ENCODE measurements at regions not wholly inside any gene's neighbourhood (a gene's known extent, or its start where the extent isn't known, plus 50 kb on each side); places are given as distances from the start of the nearest gene placed in this dataset.
"Not testable (repeated sequence)": the region's sequence is repeated elsewhere in the genome, so short reads cannot be mapped to it uniquely, and the experiment has no call there.

GRCh38 chr3:95721938-95722337, 1092.5 kb upstream of the EPHA6 start:
- Histone ChIP-seq H3K36me3 (ENCODE audit: control insufficient read depth, insufficient read depth, low read length) (no peaks in the 10 kb centered on the region), H3K27me3 (ENCODE audit: control insufficient read depth, insufficient read depth, low read length) (no peaks in the 10 kb centered on the region), H3K27ac (ENCODE audit: low read length) (no peak overlapping the region), H3K4me1 (ENCODE audit: control insufficient read depth, insufficient read depth, low read length) (no peaks in the 10 kb centered on the region), H3K4me3 (ENCODE audit: low read length) (no peak overlapping the region), H3K9me3 (ENCODE audit: control insufficient read depth, insufficient read depth, low read length) (no peaks in the 10 kb centered on the region)
- no CpG with 5 or more reads among the region's 2 CpGs for WGBS (ENCODE audit: insufficient coverage, insufficient read length)
- DNase-seq (ENCODE audit: low read depth, low spot score): no peak

DNA sequence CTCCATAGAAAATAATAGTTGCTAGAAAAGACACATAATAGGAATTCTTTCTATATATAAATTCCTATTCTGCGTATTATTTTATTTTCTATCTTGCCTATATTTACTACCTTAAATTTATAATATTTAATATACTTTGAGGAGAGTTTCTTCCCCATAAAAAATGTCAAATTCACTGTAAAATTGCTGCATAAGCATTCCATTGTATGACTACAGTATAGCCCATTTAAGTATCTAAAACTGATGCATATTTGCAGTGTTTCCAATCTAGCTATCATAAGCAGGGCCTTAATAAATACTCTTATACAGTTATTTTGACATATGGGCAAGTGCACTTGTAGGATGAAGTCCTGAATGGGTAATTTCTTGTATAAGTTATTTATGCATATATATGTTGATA, 1088.6 kb upstream of the EPHA6 start:
- Histone ChIP-seq H3K9me3 (ENCODE audit: control insufficient read depth, insufficient read depth, low read length) (no peaks in the 10 kb centered on the region), H3K27ac (ENCODE audit: low read length) (no peak overlapping the region), H3K4me1 (ENCODE audit: control insufficient read depth, insufficient read depth, low read length) (no peaks in the 10 kb centered on the region), H3K27me3 (ENCODE audit: control insufficient read depth, insufficient read depth, low read length) (no peaks in the 10 kb centered on the region), H3K36me3 (ENCODE audit: control insufficient read depth, insufficient read depth, low read length) (no peaks in the 10 kb centered on the region), H3K4me3 (ENCODE audit: low read length) (no peak overlapping the region)
- no peak for DNase-seq (ENCODE audit: low read depth, low spot score)
- no CpG with 5 or more reads among the region's 1 CpG for WGBS (ENCODE audit: insufficient coverage, insufficient read length)

DNA sequence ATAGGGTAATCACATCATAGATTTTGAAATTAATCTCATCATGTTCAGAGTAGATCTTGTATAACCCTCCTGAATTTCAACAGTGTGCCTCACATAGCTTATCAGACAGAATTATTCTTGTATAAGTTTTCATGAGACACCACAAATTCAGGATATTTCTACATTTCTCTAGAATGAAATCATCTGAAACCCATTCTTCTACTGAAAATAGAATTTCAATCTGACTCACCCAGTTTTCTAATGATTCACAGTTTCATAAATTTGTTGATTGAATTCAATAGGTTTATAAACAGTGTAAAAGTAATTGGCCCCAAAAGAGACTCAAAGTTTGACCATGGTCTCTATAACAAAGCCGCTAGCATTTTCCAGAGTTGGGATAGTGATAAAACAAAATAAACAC, 1082.6 kb upstream of the EPHA6 start:
- no peak overlapping the region for H3K4me3 ChIP-seq (ENCODE audit: low read length)
- WGBS (ENCODE audit: insufficient coverage, insufficient read length): no CpG with 5 or more reads among the region's 1 CpG
- H3K9me3 ChIP-seq (ENCODE audit: control insufficient read depth, insufficient read depth, low read length): no peaks in the 10 kb centered on the region
- no peaks in the 10 kb centered on the region for H3K27me3 ChIP-seq (ENCODE audit: control insufficient read depth, insufficient read depth, low read length)
- H3K27ac ChIP-seq (ENCODE audit: low read length): no peak overlapping the region
- no peak for DNase-seq (ENCODE audit: low read depth, low spot score)
- no peaks in the 10 kb centered on the region for H3K4me1 ChIP-seq (ENCODE audit: control insufficient read depth, insufficient read depth, low read length)
- H3K36me3 ChIP-seq (ENCODE audit: control insufficient read depth, insufficient read depth, low read length): no peaks in the 10 kb centered on the region

GRCh38 chr3:95733336-95733735, 1081.1 kb upstream of the EPHA6 start:
- Histone ChIP-seq H3K9me3 (ENCODE audit: control insufficient read depth, insufficient read depth, low read length) (no peaks in the 10 kb centered on the region), H3K27ac (ENCODE audit: low read length) (no peak overlapping the region), H3K27me3 (ENCODE audit: control insufficient read depth, insufficient read depth, low read length) (no peaks in the 10 kb centered on the region), H3K36me3 (ENCODE audit: control insufficient read depth, insufficient read depth, low read length) (no peaks in the 10 kb centered on the region), H3K4me1 (ENCODE audit: control insufficient read depth, insufficient read depth, low read length) (no peaks in the 10 kb centered on the region), H3K4me3 (ENCODE audit: low read length) (no peak overlapping the region)
- no peak for DNase-seq (ENCODE audit: low read depth, low spot score)
- WGBS (ENCODE audit: insufficient coverage, insufficient read length): no CpG with 5 or more reads among the region's 1 CpG

DNA sequence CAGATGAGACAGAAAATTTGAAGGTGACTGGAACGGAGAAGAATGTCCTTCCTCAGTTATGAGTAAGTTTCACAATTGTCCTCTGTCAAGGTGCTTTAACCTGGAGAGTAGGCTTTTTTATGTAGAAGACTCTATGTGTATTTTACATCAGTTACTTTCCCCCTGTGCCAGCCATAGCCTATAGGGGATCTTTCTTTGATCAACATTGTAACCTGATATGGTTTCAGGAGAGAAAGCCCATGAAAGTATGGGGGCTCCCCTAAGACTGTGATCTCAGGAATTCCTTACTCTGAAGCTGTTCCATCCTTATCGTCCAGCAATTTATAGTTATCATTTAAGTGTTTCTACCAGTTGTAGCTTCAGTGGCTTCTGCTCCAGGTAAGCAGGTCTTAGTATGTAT, 1076.3 kb upstream of the EPHA6 start:
- Histone ChIP-seq H3K27ac (ENCODE audit: low read length) (no peak overlapping the region), H3K9me3 (ENCODE audit: control insufficient read depth, insufficient read depth, low read length) (no peaks in the 10 kb centered on the region), H3K4me3 (ENCODE audit: low read length) (no peak overlapping the region), H3K36me3 (ENCODE audit: control insufficient read depth, insufficient read depth, low read length) (no peaks in the 10 kb centered on the region), H3K4me1 (ENCODE audit: control insufficient read depth, insufficient read depth, low read length) (no peaks in the 10 kb centered on the region), H3K27me3 (ENCODE audit: control insufficient read depth, insufficient read depth, low read length) (no peaks in the 10 kb centered on the region)
- no peak for DNase-seq (ENCODE audit: low read depth, low spot score)
- WGBS (ENCODE audit: insufficient coverage, insufficient read length): no CpG with 5 or more reads among the region's 2 CpGs

GRCh38 chr3:95744896-95745295, 1069.5 kb upstream of the EPHA6 start:
- H3K4me3 ChIP-seq (ENCODE audit: low read length); H3K4me1 ChIP-seq (ENCODE audit: control insufficient read depth, insufficient read depth, low read length); H3K9me3 ChIP-seq (ENCODE audit: control insufficient read depth, insufficient read depth, low read length); DNase-seq (ENCODE audit: low read depth, low spot score); H3K27ac ChIP-seq (ENCODE audit: low read length); H3K36me3 ChIP-seq (ENCODE audit: control insufficient read depth, insufficient read depth, low read length); H3K27me3 ChIP-seq (ENCODE audit: control insufficient read depth, insufficient read depth, low read length): not testable (repeated sequence)
- WGBS (ENCODE audit: insufficient coverage, insufficient read length): no CpG with 5 or more reads among the region's 27 CpGs

DNA sequence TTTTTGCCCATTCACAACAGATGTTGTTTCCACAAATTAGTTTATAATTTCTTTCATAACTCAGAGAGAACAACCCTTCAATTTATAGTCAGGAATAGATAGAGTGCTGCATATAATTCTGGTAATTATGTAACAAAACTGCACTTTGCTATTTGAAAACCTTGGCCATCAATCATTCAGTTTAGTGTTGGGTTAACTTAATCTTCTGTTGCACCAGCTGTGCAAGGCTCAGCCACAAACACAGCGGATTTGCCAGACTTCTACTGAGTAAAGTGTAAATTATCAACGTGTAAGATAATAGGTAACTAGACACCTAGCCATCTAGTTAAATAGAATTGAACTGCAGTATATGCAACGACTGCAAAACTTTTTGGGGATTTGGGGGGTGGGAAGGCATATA, 1064.3 kb upstream of the EPHA6 start:
- no peak overlapping the region for H3K27ac ChIP-seq (ENCODE audit: low read length)
- H3K27me3 ChIP-seq (ENCODE audit: control insufficient read depth, insufficient read depth, low read length): no peaks in the 10 kb centered on the region
- no peak for DNase-seq (ENCODE audit: low read depth, low spot score)
- H3K36me3 ChIP-seq (ENCODE audit: control insufficient read depth, insufficient read depth, low read length): no peaks in the 10 kb centered on the region
- no peak overlapping the region for H3K4me3 ChIP-seq (ENCODE audit: low read length)
- WGBS (ENCODE audit: insufficient coverage, insufficient read length): no CpG with 5 or more reads among the region's 3 CpGs
- H3K4me1 ChIP-seq (ENCODE audit: control insufficient read depth, insufficient read depth, low read length): no peaks in the 10 kb centered on the region
- H3K9me3 ChIP-seq (ENCODE audit: control insufficient read depth, insufficient read depth, low read length): no peaks in the 10 kb centered on the region

DNA sequence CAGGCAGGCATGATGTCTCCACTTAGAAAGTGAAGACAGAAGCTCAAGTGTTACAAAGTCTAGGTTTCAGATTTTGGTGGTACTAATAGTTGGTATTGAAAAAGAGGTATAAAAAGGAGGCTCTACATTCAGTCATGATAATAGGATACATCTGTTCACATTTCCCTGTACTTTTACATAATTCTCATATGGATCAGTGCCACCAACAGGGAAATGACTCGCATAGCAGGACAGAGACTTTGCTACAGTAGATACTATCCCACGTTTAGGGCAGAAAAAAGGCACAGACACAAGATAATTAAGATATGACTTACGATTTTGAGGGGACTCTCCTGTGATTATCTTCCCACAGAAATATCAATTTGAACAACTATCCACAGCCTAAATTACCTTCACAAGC, 1062.9 kb upstream of the EPHA6 start:
- no peaks in the 10 kb centered on the region for H3K4me1 ChIP-seq (ENCODE audit: control insufficient read depth, insufficient read depth, low read length)
- no peaks in the 10 kb centered on the region for H3K36me3 ChIP-seq (ENCODE audit: control insufficient read depth, insufficient read depth, low read length)
- H3K4me3 ChIP-seq (ENCODE audit: low read length): no peak overlapping the region
- no CpG with 5 or more reads among the region's 3 CpGs for WGBS (ENCODE audit: insufficient coverage, insufficient read length)
- H3K27ac ChIP-seq (ENCODE audit: low read length): no peak overlapping the region
- no peaks in the 10 kb centered on the region for H3K27me3 ChIP-seq (ENCODE audit: control insufficient read depth, insufficient read depth, low read length)
- H3K9me3 ChIP-seq (ENCODE audit: control insufficient read depth, insufficient read depth, low read length): no peaks in the 10 kb centered on the region
- DNase-seq (ENCODE audit: low read depth, low spot score): no peak

- H3K36me3 ChIP-seq (ENCODE audit: control insufficient read depth, insufficient read depth, low read length): no peaks in the 10 kb centered on the region
- no peak for DNase-seq (ENCODE audit: low read depth, low spot score)
- no peak overlapping the region for H3K4me3 ChIP-seq (ENCODE audit: low read length)
- no CpG with 5 or more reads among the region's 2 CpGs for WGBS (ENCODE audit: insufficient coverage, insufficient read length)
- H3K27me3 ChIP-seq (ENCODE audit: control insufficient read depth, insufficient read depth, low read length): no peaks in the 10 kb centered on the region
- no peak overlapping the region for H3K27ac ChIP-seq (ENCODE audit: low read length)
- H3K9me3 ChIP-seq (ENCODE audit: control insufficient read depth, insufficient read depth, low read length): no peaks in the 10 kb centered on the region
- no peaks in the 10 kb centered on the region for H3K4me1 ChIP-seq (ENCODE audit: control insufficient read depth, insufficient read depth, low read length)
Observed at GRCh38 chr3:95752199-95752598, 1062.2 kb upstream of the EPHA6 start.

- Histone ChIP-seq H3K9me3 (ENCODE audit: control insufficient read depth, insufficient read depth, low read length) (no peaks in the 10 kb centered on the region), H3K36me3 (ENCODE audit: control insufficient read depth, insufficient read depth, low read length) (no peaks in the 10 kb centered on the region), H3K4me1 (ENCODE audit: control insufficient read depth, insufficient read depth, low read length) (no peaks in the 10 kb centered on the region), H3K27ac (ENCODE audit: low read length) (no peak overlapping the region), H3K4me3 (ENCODE audit: low read length) (no peak overlapping the region), H3K27me3 (ENCODE audit: control insufficient read depth, insufficient read depth, low read length) (no peaks in the 10 kb centered on the region)
- no peak for DNase-seq (ENCODE audit: low read depth, low spot score)
- WGBS (ENCODE audit: insufficient coverage, insufficient read length): no CpG with 5 or more reads among the region's 4 CpGs
Observed at GRCh38 chr3:95758707-95759106, 1055.7 kb upstream of the EPHA6 start.

- H3K4me1 ChIP-seq (ENCODE audit: control insufficient read depth, insufficient read depth, low read length): no peaks in the 10 kb centered on the region
- H3K9me3 ChIP-seq (ENCODE audit: control insufficient read depth, insufficient read depth, low read length): no peaks in the 10 kb centered on the region
- H3K27ac ChIP-seq (ENCODE audit: low read length): no peak overlapping the region
- no CpG with 5 or more reads among the region's 6 CpGs for WGBS (ENCODE audit: insufficient coverage, insufficient read length)
- no peak overlapping the region for H3K4me3 ChIP-seq (ENCODE audit: low read length)
- no peak for DNase-seq (ENCODE audit: low read depth, low spot score)
- H3K36me3 ChIP-seq (ENCODE audit: control insufficient read depth, insufficient read depth, low read length): no peaks in the 10 kb centered on the region
- no peaks in the 10 kb centered on the region for H3K27me3 ChIP-seq (ENCODE audit: control insufficient read depth, insufficient read depth, low read length)
Observed at GRCh38 chr3:95759614-95760301, 1054.6 kb upstream of the EPHA6 start.

Data from iPS DF 6.9 (cell line).